Left ventricle myocardium inferior (tissue), 1 donor: ENCODE measurements at regions not wholly inside any gene's neighbourhood (a gene's known extent, or its start where the extent isn't known, plus 50 kb on each side); places are given as distances from the start of the nearest gene placed in this dataset.

ENCODE experiments used
- DNase-seq: peaks from one replicate; pipeline ENCODE4 v3.0.0-alpha.2; 2020
- H3K27ac ChIP-seq: fragments of 200-600 bp; replicated peaks from 2 replicates; pipeline ENCODE4 v1.8.0; 2021
- H3K27me3 ChIP-seq: fragments of 200-600 bp; 2 replicates; pipeline ENCODE4 v1.8.0; 2021; ENCODE audit warnings: low read depth
- H3K36me3 ChIP-seq: fragments of 200-600 bp; 2 replicates; pipeline ENCODE4 v1.8.0; 2021
- H3K4me1 ChIP-seq: fragments of 200-600 bp; 2 replicates; pipeline ENCODE4 v1.8.0; 2021
- H3K4me3 ChIP-seq: fragments of 200-600 bp; 2 replicates; pipeline ENCODE4 v1.8.0; 2021; ENCODE audit warnings: mild to moderate bottlenecking, moderate library complexity
- H3K9me3 ChIP-seq: fragments of 200-600 bp; replicated peaks from 2 replicates; pipeline ENCODE4 v1.8.0; 2021
- CTCF ChIP-seq: fragments of 200-600 bp; IDR thresholded peaks from 2 replicates; pipeline ENCODE4 v1.8.0; 2021; ENCODE audit warnings: antibody characterized with exemption, mild to moderate bottlenecking, borderline replicate concordance
- intact Hi-C: fragments of 100-400 bp; cut with micrococcal nuclease; formaldehyde crosslinking; loops from one replicate; pipeline ENCODE4 v1.11.0; 2022
- donor health status: DM: no; HTN: yes; CAD: no; lungs with severe emphysema.

DNA sequence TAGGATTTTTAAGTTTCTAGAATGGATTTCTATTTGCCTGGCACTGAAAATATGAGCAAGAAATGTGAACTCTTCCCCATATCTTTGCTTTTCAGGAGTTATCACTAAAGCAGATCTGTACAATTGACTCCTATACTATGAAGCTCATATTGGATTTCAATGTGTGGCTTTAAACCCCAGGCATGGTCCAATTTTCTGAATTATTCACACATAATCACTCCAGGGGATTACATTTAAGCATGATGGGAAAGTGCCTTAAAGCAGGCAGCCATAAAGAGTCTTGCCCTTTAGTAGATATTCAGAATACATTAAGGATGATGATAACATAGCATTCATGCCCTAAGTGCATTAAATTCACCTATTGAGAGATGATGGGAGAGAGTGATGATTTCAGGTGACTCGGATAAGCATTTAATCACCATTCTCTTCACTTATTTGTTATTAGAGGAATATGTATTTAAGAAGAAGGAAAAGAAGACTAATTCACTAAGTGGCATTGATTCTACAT is 331.8 kb upstream of the ROBO1 start:
- Histone ChIP-seq H3K4me3 (no peak overlapping the region), H3K36me3 (no peaks in the 10 kb centered on the region), H3K9me3 (peaks cover under 1% of the 10 kb centered on the region), H3K27me3 (no peaks in the 10 kb centered on the region), H3K27ac (no peak overlapping the region), H3K4me1 (no peaks in the 10 kb centered on the region)
- intact Hi-C loops, result no loop called here
- DNase-seq, result no peak
- TF ChIP-seq CTCF, result no peak

GRCh38 chr3:80097674-80098073 is 329.9 kb upstream of the ROBO1 start:
- no peaks in the 10 kb centered on the region for H3K27me3 ChIP-seq
- TF ChIP-seq CTCF, result no peak
- no peaks in the 10 kb centered on the region for H3K4me1 ChIP-seq
- H3K27ac ChIP-seq, result no peak overlapping the region
- H3K36me3 ChIP-seq, result no peaks in the 10 kb centered on the region
- H3K4me3 ChIP-seq, result no peak overlapping the region
- DNase-seq, result no peak
- intact Hi-C loops, result no loop called here
- H3K9me3 ChIP-seq, result no peaks in the 10 kb centered on the region

DNA sequence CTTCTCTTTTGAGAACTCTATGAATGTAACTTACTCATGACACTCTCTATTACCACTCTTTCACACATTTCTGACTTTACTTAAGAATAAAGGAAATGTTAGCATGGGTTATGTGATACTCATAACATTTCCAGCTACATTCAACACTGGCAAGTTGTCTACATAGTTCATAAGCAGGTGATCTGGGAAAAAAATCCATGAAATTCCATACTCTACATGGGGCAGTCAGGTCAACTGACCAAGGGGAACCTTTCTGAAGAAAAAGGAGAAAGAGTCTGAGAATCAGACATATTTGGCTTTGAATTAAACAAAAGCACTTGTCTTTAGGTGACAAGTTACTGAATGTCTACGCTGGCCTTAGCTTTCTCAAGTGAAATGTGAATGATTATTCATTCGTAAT is 329.1 kb upstream of the ROBO1 start:
- TF ChIP-seq CTCF, result no peak
- no peak overlapping the region for H3K27ac ChIP-seq
- no peaks in the 10 kb centered on the region for H3K9me3 ChIP-seq
- H3K36me3 ChIP-seq, result no peaks in the 10 kb centered on the region
- intact Hi-C loops, result no loop called here
- no peak for DNase-seq
- H3K27me3 ChIP-seq, result no peaks in the 10 kb centered on the region
- no peaks in the 10 kb centered on the region for H3K4me1 ChIP-seq
- no peak overlapping the region for H3K4me3 ChIP-seq

GRCh38 chr3:80094589-80094988 is 326.8 kb upstream of the ROBO1 start:
- no peaks in the 10 kb centered on the region for H3K27me3 ChIP-seq
- H3K9me3 ChIP-seq, result no peaks in the 10 kb centered on the region
- no peaks in the 10 kb centered on the region for H3K4me1 ChIP-seq
- intact Hi-C loops, result no loop called here
- no peak for TF ChIP-seq CTCF
- H3K27ac ChIP-seq, result no peak overlapping the region
- H3K36me3 ChIP-seq, result no peaks in the 10 kb centered on the region
- H3K4me3 ChIP-seq, result no peak overlapping the region
- DNase-seq, result no peak

DNA sequence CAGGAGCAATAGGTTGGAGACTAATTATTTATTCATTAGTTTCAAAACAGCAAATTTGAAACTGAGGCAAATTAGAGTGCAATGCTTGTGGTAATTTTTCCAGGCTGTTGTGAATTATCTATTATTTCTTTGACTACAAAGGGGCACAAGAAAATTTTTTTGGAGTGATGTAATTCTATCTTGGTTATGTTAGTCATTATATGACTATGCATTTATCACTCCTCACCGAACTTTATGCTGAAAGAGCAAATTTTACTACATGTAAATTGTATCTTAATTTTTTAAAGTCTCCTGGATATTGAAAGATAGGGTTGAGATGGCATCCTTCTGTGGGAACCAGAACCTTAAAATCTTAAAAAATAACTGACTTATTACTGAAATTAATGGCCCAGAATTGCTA is 320.0 kb upstream of the ROBO1 start:
- Histone ChIP-seq H3K36me3 (no peaks in the 10 kb centered on the region), H3K27me3 (no peaks in the 10 kb centered on the region), H3K4me3 (no peak overlapping the region), H3K27ac (no peak overlapping the region), H3K4me1 (no peaks in the 10 kb centered on the region), H3K9me3 (no peaks in the 10 kb centered on the region)
- DNase-seq, result no peak
- no peak for TF ChIP-seq CTCF
- intact Hi-C loops, result no loop called here

DNA sequence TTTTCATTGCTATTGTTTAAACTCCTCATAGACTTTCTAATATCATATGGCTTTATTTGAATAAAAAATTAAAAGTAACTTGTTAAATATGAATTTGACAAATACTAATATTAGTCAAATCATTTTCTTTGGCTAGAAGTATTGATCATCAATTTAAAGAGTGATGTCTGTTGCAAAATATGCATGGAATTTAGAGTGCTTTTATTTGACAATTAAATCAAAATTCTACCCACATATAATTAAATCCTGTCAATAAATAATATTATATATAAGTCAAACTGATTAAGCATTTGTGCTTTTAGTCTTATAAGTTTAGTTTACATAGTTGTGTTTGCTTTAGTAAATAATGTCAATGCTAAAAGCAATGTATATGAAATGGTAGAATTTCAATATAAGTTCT is 318.6 kb upstream of the ROBO1 start:
- H3K27ac ChIP-seq, result no peak overlapping the region
- H3K4me1 ChIP-seq, result no peaks in the 10 kb centered on the region
- DNase-seq, result no peak
- intact Hi-C loops, result no loop called here
- no peaks in the 10 kb centered on the region for H3K9me3 ChIP-seq
- TF ChIP-seq CTCF, result no peak
- no peaks in the 10 kb centered on the region for H3K36me3 ChIP-seq
- no peak overlapping the region for H3K4me3 ChIP-seq
- no peaks in the 10 kb centered on the region for H3K27me3 ChIP-seq
